Nephron (organoid): ENCODE measurements at regions not wholly inside any gene's neighbourhood (a gene's known extent, or its start where the extent isn't known, plus 50 kb on each side); places are given as distances from the start of the nearest gene placed in this dataset.

Source experiments
- H3K27ac Mint-ChIP-seq, 3 experiments: 2 replicates each; pipeline ENCODE4 v1.8.0; 2020; ENCODE audit warnings: mixed read lengths in 3 of 3, mild to moderate bottlenecking in 2 of 3, moderate library complexity in 1 of 3
- H3K27me3 Mint-ChIP-seq: 2 replicates; pipeline ENCODE4 v1.8.0; 2021; ENCODE audit warnings: low read depth, mild to moderate bottlenecking, moderate library complexity, mixed read lengths
- H3K36me3 Mint-ChIP-seq: 2 replicates; pipeline ENCODE4 v1.8.0; 2020; ENCODE audit warnings: low read depth, mixed read lengths
- H3K4me1 Mint-ChIP-seq: 2 replicates; pipeline ENCODE4 v1.8.0; 2020; ENCODE audit warnings: mixed read lengths
- H3K4me3 Mint-ChIP-seq, 3 experiments: 2 replicates each; pipeline ENCODE4 v1.8.0; 2020; ENCODE audit warnings: mild to moderate bottlenecking in 3 of 3, mixed read lengths in 3 of 3, moderate library complexity in 2 of 3
- H3K9me3 Mint-ChIP-seq: 2 replicates; pipeline ENCODE4 v1.8.0; 2020; ENCODE audit warnings: mixed read lengths
- TF ChIP-seq, protein P1 (sequence below), 3 experiments: fragments of 200-600 bp; sonication (generic); IDR thresholded peaks; one replicate each; pipeline ENCODE4 v1.5.0; 2021; ENCODE audit warnings: antibody characterized with exemption in 3 of 3; ENCODE audit not compliant: unreplicated experiment in 3 of 3

DNA sequence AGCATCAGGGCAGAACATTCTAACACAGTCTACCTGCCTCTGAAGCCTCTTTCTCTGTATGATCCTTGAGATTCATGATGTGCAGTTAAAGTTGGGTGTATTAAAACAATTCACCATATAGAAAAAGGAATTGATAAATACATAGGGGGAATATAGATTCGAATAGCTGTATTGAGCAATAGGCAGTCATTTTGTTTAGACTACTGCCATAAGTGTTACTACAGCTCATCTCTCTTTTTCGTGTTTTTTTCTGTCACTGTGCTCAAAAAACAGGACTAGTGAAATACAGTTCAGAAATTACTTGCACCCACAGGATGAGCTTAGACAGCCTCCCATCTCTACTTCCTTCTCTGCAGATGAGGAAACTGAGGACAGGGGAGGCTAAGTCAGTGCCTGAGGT lies 144.6 kb upstream of the FBN2 start:
- no peaks in the 10 kb centered on the region for H3K27me3 Mint-ChIP-seq
- no peaks in the 10 kb centered on the region for H3K36me3 Mint-ChIP-seq
- peak overlapping the region in 1 of 3 experiments; percentile 41 for H3K27ac Mint-ChIP-seq
- no peaks in the 10 kb centered on the region for H3K9me3 Mint-ChIP-seq
- TF ChIP-seq, protein P1, sequence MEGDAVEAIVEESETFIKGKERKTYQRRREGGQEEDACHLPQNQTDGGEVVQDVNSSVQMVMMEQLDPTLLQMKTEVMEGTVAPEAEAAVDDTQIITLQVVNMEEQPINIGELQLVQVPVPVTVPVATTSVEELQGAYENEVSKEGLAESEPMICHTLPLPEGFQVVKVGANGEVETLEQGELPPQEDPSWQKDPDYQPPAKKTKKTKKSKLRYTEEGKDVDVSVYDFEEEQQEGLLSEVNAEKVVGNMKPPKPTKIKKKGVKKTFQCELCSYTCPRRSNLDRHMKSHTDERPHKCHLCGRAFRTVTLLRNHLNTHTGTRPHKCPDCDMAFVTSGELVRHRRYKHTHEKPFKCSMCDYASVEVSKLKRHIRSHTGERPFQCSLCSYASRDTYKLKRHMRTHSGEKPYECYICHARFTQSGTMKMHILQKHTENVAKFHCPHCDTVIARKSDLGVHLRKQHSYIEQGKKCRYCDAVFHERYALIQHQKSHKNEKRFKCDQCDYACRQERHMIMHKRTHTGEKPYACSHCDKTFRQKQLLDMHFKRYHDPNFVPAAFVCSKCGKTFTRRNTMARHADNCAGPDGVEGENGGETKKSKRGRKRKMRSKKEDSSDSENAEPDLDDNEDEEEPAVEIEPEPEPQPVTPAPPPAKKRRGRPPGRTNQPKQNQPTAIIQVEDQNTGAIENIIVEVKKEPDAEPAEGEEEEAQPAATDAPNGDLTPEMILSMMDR (IDR thresholded peaks at IDR 0.05; ENCODE audit: unreplicated experiment in 3 of 3) = no peak
- no peak overlapping the region for H3K4me3 Mint-ChIP-seq
- peaks cover 17% of the 10 kb centered on the region for H3K4me1 Mint-ChIP-seq

DNA sequence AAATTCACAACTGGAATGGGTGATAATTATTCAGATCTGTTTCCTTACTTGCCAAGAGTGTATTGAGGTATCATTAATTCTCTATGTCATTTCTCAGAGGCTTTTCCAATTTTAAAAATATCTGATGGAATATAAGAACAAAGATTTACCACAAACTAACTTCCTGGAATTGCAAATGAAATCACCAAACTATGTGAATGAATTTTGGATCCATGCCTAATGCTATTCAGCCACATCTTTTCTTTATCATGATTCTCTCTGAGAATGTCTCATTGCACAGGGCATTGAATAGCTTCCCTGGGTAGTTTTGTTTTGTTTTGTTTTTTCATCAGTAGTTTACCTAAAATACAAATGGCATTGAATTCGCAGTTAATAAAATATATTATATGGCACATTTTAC lies 146.9 kb upstream of the FBN2 start:
- no peaks in the 10 kb centered on the region for H3K36me3 Mint-ChIP-seq
- TF ChIP-seq, protein P1 (IDR thresholded peaks at IDR 0.05; ENCODE audit: unreplicated experiment in 3 of 3) = no peak
- peak overlapping the region in 1 of 3 experiments; percentile 52 for H3K27ac Mint-ChIP-seq
- no peak overlapping the region for H3K4me3 Mint-ChIP-seq
- no peaks in the 10 kb centered on the region for H3K27me3 Mint-ChIP-seq
- H3K9me3 Mint-ChIP-seq = no peaks in the 10 kb centered on the region
- peaks cover 17% of the 10 kb centered on the region for H3K4me1 Mint-ChIP-seq

DNA sequence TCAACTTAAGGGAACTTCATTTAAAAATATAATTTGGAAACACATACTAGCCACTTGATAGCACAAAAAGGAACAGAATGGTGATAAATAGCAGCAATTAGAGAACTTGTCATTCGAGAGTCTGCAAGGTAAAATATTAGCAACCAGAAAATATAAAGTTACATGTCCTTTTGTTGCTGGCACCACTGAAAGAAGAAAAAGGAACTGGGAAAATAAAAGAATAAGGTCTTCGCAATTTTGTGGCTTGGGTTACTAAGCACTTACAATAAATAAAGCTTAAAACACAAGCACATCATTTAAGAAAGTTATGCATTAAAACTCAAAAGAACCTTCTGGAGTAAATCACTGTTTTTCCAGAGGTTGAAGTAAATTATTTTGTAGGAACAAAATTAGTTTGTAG lies 149.9 kb upstream of the FBN2 start:
- H3K27ac Mint-ChIP-seq = no peak overlapping the region
- peaks cover 8% of the 10 kb centered on the region for H3K9me3 Mint-ChIP-seq
- TF ChIP-seq, protein P1 (IDR thresholded peaks at IDR 0.05; ENCODE audit: unreplicated experiment in 3 of 3) = no peak
- no peak overlapping the region for H3K4me3 Mint-ChIP-seq
- no peaks in the 10 kb centered on the region for H3K36me3 Mint-ChIP-seq
- H3K27me3 Mint-ChIP-seq = no peaks in the 10 kb centered on the region
- H3K4me1 Mint-ChIP-seq = peaks cover 5% of the 10 kb centered on the region

DNA sequence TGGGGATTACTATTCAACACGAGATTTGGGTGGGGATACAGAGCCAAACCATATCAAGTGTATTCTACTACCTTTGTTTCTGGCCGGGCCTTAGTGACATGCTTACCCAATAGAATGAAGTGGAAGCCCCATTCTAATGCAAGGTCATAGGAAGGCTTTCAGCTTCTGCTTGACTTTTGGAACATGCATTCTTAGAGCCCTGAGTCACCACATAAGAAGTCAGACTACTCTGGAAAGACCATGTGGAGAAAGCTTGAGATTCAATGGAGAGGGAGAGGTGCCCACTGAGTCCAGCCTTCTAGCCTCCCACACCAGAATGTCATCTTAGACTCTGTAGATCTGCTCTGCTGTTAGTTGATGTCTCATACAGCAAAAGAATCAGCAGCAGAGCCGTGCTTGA lies 155.7 kb upstream of the FBN2 start:
- Mint-ChIP-seq H3K4me3 (no peak overlapping the region), H3K27ac (no peak overlapping the region), H3K4me1 (peaks cover 10% of the 10 kb centered on the region), H3K27me3 (no peaks in the 10 kb centered on the region), H3K36me3 (no peaks in the 10 kb centered on the region), H3K9me3 (peaks cover 12% of the 10 kb centered on the region)
- TF ChIP-seq, protein P1 (IDR thresholded peaks at IDR 0.05; ENCODE audit: unreplicated experiment in 3 of 3) = no peak

DNA sequence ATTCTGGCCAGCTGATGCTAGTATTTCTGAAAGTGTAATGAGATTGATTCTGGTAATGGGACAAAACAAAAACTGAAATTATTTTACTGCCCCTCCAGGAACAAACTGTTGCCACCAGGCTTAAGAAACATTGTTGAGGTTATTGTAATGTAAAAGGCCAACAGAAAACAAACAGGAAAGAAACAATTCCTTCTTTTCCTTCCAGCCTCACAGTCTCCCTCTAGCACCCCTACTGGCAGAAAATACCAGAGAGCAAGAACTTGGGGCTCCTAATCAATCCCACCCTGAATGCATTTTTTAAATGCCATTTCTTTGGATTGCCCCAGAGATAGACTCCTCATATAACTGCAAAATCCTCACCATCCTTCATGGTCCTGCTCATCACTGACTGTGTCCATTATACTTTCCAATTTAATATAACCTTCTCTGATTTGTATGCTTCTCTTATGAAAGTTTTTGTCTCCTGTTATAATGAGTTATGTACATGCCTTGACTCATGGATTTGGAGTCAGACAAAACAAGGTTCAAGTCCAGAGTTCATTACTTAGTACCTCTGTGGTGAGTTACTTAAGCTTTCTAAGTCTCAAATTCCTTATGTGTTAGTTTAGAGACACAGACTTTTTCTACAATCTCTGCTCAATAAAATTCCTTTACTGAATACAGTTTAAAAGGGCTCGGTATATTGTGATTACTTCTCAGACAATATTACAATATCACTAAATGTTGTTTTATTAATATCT lies 157.9 kb upstream of the FBN2 start:
- peaks cover 28% of the 10 kb centered on the region for H3K4me1 Mint-ChIP-seq
- H3K27ac Mint-ChIP-seq = no peak overlapping the region
- H3K27me3 Mint-ChIP-seq = no peaks in the 10 kb centered on the region
- peaks cover 12% of the 10 kb centered on the region for H3K9me3 Mint-ChIP-seq
- no peaks in the 10 kb centered on the region for H3K36me3 Mint-ChIP-seq
- TF ChIP-seq, protein P1 (IDR thresholded peaks at IDR 0.05; ENCODE audit: unreplicated experiment in 3 of 3) = peak in 2 of 3 experiments; percentile 26 to 37
- no peak overlapping the region for H3K4me3 Mint-ChIP-seq

DNA sequence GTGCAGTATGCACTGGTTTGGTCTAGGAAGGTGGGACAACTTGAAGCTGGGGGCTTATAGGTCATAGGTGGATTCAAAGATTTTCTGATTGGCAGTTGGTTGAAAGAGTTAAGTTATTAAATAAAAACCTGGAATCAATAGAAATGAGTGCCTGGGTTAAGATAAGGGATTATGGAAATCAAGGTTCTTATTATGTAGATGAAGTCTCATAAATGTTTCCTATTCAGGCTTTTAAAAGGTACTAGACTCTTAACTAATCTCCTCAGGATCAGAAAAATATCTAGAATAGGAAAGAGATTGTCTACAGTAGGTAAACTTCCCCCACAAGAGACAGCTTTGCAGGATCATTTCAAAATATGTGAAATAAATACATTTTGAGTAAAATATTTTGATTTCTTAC lies 163.3 kb upstream of the FBN2 start:
- Mint-ChIP-seq H3K27me3 (no peaks in the 10 kb centered on the region), H3K4me3 (no peak overlapping the region), H3K36me3 (no peaks in the 10 kb centered on the region), H3K27ac (no peak overlapping the region), H3K4me1 (peaks cover 32% of the 10 kb centered on the region), H3K9me3 (no peaks in the 10 kb centered on the region)
- TF ChIP-seq, protein P1 (IDR thresholded peaks at IDR 0.05; ENCODE audit: unreplicated experiment in 3 of 3) = no peak
